Neutrophil (primary cell): ENCODE measurements at regions not wholly inside any gene's neighbourhood (a gene's known extent, or its start where the extent isn't known, plus 50 kb on each side); places are given as distances from the start of the nearest gene placed in this dataset.

ENCODE experiments used
- H3K27ac ChIP-seq: fragments of 200-600 bp; sonication (generic); 2 replicates; pipeline ENCODE4 v1.5.1; 2016; ENCODE audit warnings: mild to moderate bottlenecking, moderate library complexity
- H3K27me3 ChIP-seq: fragments of 200-600 bp; sonication (generic); 2 replicates; pipeline ENCODE4 v1.6.0; 2016; ENCODE audit warnings: mild to moderate bottlenecking
- H3K36me3 ChIP-seq: fragments of 200-600 bp; sonication (generic); 2 replicates; pipeline ENCODE4 v1.5.1; 2017
- H3K4me1 ChIP-seq, 2 experiments: fragments of 200-600 bp in 1 of 2; sonication (generic) in 1 of 2; 1 replicate in 1 of 2; 2 replicates in 1 of 2; pipeline versions ENCODE4 v1.5.1 to v1.6.1; 2013 to 2016; ENCODE audit warnings: low read depth in 1 of 2, low read length in 1 of 2, mild to moderate bottlenecking in 1 of 2, moderate library complexity in 1 of 2; ENCODE audit not compliant: control insufficient read depth in 1 of 2, insufficient read depth in 1 of 2
- H3K4me3 ChIP-seq, 2 experiments: fragments of 200-600 bp in 1 of 2; sonication (generic) in 1 of 2; 1 replicate in 1 of 2; 2 replicates in 1 of 2; pipeline ENCODE4 v1.5.1; 2013 to 2016; ENCODE audit warnings: low read depth in 1 of 2, low read length in 1 of 2, mild to moderate bottlenecking in 1 of 2, moderate library complexity in 1 of 2
- H3K9me3 ChIP-seq: fragments of 200-600 bp; sonication (generic); 2 replicates; pipeline ENCODE4 v1.5.1; 2016
- CTCF ChIP-seq: fragments of 200-600 bp; sonication (generic); IDR thresholded peaks from 2 replicates; pipeline ENCODE4 v1.5.1; 2016; ENCODE audit warnings: antibody characterized with exemption

- Histone ChIP-seq H3K4me3 (no peak overlapping the region), H3K27ac (no peak overlapping the region)
- TF ChIP-seq CTCF: no peak
These were observed 543.3 kb upstream of the MARCKS start for GRCh38 chr6:113313841-113314240.

GRCh38 chr6:113315165-113315564 is 542.0 kb upstream of the MARCKS start:
- TF ChIP-seq CTCF: no peak
- peak overlapping the region; percentile 64 for H3K27ac ChIP-seq
- no peaks in the 10 kb centered on the region for H3K27me3 ChIP-seq
- no peaks in the 10 kb centered on the region for H3K36me3 ChIP-seq
- H3K4me1 ChIP-seq: peaks cover 14 to 16% of the 10 kb centered on the region in 2 experiments
- no peaks in the 10 kb centered on the region for H3K9me3 ChIP-seq
- no peak overlapping the region for H3K4me3 ChIP-seq

More at GRCh38 chr6:113313841-113314240, 543.3 kb upstream of the MARCKS start:
- Histone ChIP-seq H3K9me3 (no peaks in the 10 kb centered on the region), H3K36me3 (no peaks in the 10 kb centered on the region), H3K27me3 (no peaks in the 10 kb centered on the region), H3K4me1 (peaks cover 14 to 16% of the 10 kb centered on the region in 2 experiments)

- H3K36me3 ChIP-seq: no peaks in the 10 kb centered on the region
- no peaks in the 10 kb centered on the region for H3K9me3 ChIP-seq
- no peak overlapping the region for H3K4me3 ChIP-seq
- H3K27me3 ChIP-seq: no peaks in the 10 kb centered on the region
- H3K27ac ChIP-seq: peak overlapping the region; percentile 64
- no peak for TF ChIP-seq CTCF
- H3K4me1 ChIP-seq: peaks cover 14 to 16% of the 10 kb centered on the region in 2 experiments
These were observed 541.3 kb upstream of the MARCKS start for GRCh38 chr6:113315879-113316278.

- TF ChIP-seq CTCF: no peak
- no peaks in the 10 kb centered on the region for H3K36me3 ChIP-seq
- H3K4me3 ChIP-seq: no peak overlapping the region
- H3K4me1 ChIP-seq: peaks cover 14 to 16% of the 10 kb centered on the region in 2 experiments
- H3K27ac ChIP-seq: no peak overlapping the region
- no peaks in the 10 kb centered on the region for H3K9me3 ChIP-seq
- H3K27me3 ChIP-seq: no peaks in the 10 kb centered on the region
These were observed 539.7 kb upstream of the MARCKS start for GRCh38 chr6:113317442-113317841.

- Histone ChIP-seq H3K27me3 (no peaks in the 10 kb centered on the region), H3K4me3 (no peak overlapping the region), H3K4me1 (peaks cover 14 to 16% of the 10 kb centered on the region in 2 experiments), H3K27ac (no peak overlapping the region), H3K9me3 (no peaks in the 10 kb centered on the region), H3K36me3 (no peaks in the 10 kb centered on the region)
- TF ChIP-seq CTCF: no peak
These were observed 539.1 kb upstream of the MARCKS start for GRCh38 chr6:113317891-113318574.
